NCI-H226 (cell line): ENCODE measurements at regions not wholly inside any gene's neighbourhood (a gene's known extent, or its start where the extent isn't known, plus 50 kb on each side); places are given as distances from the start of the nearest gene placed in this dataset.

Experiments used
- DNase-seq: peaks from one replicate; pipeline ENCODE4 v3.0.0-alpha.2; 2015

DNA sequence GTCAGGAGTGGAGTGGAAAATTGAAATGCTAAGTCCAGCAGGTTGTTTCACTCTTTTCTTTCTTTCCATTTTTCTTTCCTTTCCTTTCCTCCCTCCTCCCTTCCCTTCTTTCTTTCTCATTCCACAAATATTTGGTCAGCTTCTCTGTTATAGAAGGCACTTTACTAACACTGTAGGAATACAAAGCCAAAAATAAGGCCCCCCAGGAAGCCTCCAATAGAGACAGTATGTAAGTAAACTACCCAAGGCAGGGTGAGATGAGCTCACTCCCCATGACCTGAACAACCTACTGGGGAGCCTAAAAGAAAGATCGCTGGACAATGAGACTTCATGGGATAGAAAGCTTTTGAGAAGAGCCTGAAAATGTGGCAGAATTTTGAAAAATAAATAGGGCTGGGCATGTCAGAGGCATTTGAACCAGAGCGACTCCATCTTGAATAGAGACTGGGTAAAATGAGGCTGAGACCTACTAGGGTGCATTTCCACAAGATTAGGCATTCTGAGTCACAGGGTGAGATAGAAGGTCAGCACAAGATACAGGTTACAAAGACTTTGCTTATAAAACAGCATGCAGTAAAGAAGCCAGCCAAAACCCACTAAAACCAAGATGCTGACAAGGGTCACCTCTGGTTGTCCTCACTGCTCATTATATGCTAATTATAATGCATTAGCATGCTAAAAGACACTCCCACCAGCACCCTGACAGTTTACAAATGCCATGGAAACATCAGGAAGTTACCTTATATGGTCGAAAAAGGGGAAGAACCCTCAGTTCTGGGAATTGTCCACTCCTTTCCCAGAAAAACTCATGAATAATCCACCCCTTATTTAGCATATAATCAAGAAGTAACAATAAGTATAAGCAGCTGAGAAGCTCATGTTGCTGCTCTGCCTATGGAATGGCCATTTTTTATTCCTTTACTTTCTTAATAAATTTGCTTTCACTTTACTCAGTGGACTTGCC lies 158.9 kb upstream of the EGFLAM start:
- no peak for DNase-seq

DNA sequence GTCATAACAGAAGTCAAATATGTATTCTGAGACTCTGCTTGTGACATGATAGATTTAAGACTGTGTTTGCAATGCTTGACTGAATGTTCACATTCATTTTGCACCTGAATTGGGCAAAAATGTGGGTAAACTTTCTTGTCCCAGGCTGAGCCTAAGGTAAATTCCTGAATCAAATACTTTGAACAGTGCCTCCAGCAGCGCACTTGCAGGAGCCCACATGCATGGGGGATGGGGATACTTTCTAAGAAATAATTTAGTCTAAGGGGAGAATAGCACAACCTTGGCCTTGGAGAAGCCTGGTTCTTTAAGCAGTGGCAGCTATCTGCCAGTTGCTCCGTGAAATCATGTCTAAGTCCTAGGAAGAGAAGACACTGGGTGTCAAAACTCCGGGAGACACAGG lies 163.5 kb upstream of the EGFLAM start:
- DNase-seq, result no peak

DNA sequence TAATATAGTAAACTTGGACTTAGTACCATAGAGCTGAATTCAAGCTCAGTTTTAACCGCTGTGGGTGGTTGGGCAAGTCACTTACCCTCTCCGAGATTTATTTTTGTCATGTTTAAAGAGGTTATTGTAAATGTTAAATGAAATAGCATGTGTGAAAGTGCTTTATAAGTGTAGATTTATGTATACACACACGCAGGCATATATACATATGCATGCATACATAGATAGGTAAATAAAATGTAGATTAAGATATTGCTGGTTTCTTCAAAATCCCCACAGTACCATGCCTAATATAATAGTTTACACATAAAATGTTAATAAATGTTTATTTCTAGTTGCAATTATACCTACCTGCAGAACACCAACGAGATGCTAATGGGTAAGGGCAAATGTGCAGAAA lies 164.5 kb upstream of the EGFLAM start:
- DNase-seq, result no peak

DNA sequence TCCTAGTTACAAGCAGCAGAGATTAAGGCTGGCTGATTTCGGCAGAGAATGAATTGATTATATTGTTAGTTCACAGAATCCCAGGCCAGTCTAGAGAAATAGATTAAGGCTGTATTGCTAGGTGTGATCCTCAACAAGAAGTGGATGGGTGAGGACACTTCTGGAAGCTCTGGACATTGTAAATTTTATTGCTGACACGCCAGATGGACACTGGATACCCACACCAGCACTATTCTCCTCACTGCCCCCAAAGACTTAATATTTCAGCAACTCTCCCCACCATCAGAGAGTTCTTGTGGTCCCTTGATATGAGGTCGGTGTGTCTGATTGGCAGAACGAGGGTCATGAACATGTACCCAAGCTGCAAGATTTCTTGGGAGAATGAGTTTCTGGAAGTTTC lies 171.6 kb upstream of the EGFLAM start:
- no peak for DNase-seq

DNA sequence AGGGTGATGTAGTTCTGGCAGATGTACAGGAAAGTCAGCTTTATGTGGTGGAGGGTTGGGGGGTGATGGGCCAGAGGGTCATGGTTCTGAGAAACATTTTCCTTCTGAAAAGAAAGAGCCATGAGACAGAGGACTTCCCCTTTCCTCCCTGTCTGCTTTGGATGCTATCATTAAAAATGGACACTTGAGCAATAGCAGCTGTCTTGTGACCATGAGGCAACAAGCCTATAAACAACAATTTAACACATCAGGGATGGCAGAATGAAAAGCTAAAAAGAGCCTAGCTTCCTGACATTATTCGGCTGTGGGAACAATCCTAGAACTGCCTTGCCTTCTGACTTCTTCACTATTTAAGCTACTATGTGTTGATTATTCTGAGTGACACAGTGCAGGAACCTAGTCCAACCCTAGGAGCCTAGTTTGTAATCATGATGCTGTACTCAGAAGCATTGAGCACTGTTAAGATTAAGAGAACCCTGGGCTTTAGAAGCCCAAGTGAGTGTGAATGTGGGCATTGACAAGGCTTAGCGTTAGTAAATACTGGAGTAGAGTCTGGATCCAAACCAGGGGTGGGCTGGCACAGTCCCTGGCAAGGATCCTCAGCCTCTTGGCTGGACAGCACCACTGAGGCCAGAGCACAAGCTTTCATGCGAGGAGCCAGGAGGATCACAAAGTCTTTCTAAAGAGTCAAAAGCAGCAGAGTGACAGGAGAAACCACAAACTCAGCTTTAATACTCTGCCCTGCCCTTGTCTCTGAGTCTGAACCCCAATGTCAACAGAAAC lies 178.5 kb upstream of the EGFLAM start:
- DNase-seq, result no peak

DNA sequence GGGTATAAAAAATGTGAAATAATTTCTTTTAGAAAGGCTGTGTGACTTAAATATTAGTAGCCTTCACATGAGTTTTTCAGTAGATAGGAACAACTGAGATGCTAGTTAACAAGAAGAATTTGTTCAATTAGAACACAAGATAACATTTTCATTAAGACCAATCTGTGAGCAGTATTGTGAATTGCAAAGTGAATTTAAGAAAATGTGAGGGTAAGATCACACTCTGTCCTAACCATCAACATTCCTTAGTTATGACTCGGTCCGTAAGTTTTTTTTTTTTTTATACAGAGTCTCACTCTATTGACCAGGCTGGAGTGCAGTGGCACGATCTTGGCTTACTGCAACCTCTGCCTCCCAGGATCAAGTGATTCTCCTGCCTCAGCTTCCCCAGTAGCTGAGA lies 180.2 kb upstream of the EGFLAM start:
- DNase-seq, result peak; percentile 40

DNA sequence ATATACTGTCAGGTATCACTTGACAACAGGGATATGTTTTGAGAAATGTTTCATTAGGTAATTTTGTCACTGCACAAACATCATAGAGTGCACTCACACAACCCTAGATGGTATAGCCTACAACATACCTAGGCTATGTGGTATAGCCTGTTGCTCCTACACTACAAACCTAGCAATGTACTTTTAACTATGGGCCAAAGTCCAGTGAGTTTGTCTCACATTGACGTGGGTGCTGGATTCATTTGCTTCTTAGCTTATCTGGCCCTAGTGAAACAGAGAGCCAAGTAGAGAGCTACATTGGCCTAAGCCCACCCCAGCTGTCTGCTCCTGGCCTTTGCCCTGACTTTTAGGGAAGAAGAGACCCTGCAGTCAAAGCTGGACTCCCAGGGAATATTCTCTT lies 180.7 kb upstream of the EGFLAM start:
- DNase-seq, result no peak

DNA sequence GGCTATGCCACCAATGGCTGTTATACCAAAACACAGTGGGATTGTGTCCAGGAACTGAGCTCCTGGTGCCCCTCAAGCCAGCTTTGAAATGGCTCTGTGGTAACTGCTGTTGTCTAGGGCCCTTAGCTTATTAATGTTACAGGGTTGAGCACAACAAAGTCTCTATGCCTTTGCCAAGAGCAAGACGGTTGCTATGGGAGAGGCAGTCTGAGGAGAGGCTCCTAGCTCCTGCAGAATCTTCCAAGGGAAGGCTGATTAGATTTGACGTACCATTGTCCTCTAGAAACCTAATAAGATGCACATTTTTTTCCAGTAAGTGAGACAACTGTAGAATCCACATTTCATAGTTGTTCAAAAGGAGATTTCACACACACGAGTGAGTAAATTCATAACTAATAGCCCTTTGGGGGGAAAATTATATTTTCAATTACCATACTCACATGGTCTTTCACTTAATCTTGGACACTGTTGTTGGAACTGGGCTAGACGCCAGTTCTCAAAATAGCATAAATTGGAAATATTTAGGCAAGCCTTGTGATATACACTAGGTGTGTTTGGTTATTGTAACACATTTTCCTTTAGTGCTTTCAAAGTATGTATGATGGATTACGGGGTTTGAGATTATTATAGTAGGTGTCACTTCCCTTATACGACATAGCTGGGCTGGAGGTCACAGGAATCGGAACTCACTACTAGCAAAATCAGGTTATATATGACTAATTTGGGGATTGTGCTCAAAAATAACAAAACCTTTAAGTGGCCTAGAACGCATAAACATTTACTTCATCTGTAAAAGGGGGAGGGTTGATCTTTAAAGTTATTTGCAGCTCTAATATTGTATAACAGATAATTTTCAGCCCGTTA lies 186.3 kb upstream of the EGFLAM start:
- DNase-seq, result no peak

DNA sequence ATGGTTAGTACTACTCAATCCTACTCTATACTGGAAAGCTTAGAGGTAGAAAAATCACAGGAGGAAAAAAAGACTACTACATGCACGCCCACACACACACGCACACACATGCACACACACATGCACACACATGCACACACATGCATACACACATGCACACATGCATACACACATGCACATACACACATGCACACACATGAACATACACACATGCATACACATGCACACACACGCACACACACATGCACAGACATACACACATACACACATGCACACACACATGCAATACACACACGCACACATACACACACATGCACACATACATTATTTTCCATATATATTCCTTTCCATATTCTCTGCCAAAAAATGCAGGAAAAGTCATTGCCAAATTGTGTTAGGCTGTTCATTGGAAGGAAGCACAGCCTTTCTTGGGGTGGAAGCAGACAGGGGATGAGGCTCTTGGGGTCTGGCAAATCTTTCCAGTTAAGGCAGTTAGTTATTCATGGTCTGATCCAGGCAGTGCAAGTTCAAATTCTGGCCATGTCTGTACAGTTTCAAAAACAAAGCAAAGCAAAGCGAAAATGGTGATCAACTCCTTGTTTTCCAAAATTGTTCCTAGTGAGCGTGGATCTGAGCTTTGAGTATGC lies 187.9 kb upstream of the EGFLAM start:
- DNase-seq, result no peak

DNA sequence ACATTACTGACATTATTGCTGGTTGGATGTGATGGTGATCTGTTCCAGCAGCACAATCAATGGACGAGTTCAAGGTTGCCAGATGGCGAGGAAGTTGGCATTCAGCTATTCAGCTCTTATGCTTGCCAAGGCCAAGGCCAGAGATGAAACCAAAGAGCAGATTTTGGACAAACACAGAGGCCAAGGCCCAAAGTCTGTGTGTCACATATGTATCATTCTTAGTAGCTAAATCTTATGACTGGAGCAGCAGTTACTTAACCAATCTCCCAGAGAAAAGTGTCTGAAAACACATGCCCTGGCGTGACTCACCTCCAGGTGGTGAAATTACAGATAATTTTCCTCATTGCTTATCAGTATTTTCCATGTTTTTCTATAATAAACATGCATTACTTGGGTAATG lies 189.0 kb upstream of the EGFLAM start:
- DNase-seq, result peak; percentile 41

DNA sequence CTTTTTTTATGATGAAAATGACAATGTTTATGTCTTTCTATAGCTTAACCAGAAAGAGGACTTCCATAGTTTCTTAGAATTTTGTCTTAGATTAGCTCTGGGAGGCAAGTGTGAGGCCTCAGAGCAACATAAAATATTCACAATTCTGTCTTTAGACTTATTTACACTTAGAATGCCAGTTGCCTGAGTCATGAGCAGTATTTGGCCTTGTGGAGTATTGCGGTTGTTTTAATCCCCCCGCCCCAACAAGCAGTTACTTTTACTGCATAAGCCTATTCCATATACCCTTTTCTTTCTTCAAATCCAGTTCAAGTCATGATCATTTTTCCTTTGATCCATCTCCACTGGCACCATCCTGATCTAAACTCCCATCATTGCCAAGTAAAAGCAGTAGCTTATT lies 198.0 kb upstream of the EGFLAM start:
- peak; percentile 14 for DNase-seq

DNA sequence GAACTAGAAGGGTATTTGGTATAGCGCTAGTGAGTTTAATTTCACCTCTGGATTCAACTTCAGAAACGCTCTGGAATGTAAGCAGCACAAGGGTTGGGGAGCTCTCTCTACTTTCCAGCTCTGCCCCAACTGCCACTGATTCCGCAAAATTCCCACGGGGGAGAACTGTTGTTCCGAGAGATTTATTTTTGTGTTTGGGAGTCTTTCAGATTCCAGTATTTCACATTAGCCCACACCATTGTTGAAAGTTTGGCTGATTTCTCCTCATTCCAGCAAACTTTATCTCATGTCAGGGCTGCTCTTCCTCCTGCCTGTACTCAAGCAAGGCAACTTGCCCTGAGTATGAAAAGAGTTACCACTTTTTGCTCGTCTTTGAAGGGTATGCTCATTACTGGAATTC lies 198.5 kb upstream of the EGFLAM start:
- DNase-seq, result no peak

DNA sequence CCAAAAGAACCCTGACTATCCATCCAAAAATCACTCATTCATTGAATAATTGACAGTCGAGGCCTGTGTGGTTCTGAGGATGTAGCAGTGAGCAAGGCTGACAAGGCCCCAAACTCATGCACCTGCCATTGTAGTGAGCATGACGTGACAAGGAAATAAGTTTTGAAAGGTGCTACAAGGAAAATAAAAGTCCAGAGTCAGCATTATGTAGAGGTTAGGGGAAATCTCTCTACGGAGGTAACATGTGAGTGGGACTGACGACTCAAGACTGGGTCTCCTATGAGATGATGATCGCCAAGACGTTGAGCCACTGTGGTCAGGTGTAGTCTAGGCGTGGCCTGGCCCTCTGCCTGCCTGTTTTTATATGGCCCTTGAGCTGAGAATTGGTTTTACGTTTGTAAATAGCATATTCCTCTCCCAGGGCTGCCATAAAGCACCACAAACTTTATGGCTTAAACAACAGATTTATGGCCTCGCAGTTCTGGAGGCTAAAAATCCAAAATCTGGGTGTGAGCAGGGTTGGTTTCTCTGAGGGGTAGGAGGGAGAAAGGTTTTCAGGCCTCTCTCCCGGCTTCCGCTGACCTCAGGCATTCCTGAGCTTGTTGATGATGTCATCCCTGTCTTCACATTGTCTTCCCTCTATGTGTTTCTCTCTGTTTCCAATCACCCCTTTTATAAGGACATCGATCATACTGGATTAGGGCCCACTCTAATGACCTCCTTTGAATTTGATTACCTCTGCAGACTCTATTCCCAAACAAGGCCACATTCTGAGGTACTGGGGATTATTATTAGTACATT lies 206.4 kb upstream of the EGFLAM start:
- DNase-seq, result no peak

DNA sequence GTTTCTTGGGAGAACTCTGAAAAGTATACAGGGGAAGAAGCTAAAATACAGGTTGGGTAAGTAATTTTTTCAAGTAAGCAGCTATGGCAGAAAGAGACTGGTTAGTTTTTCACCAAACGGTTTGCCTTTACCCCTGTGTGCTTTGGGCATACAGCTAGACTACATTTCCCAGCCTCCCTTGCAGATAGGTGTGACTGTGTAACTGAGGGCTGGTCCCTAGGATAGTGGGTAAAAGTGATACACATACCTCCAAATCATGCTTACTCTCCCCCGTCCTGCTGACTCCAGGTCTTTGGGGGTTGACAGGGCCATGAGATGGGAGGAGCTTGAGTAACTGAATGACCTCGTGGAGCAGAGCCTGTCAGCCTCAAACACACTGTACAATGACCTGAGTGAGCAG lies 208.6 kb upstream of the GDNF start:
- DNase-seq, result no peak

DNA sequence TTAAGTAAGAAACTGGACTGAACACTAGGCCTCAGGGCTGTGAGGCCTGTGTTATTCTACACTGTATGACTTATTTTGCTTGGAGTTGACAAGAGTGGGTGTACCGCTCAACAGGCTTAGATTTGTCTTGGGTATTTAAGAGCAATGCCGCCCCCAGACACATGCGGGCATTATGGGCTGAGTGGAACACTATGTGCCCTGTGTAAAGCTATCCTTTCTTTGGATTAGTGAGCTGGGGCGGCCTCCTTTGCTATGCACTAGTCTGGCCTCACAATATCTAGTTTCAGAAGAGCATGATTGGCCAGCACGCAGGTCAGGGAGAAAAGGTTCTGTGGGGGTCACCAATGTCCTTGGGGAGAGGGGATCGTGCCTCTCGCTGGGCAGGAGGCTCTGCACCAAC lies 206.3 kb upstream of the GDNF start:
- no peak for DNase-seq

DNA sequence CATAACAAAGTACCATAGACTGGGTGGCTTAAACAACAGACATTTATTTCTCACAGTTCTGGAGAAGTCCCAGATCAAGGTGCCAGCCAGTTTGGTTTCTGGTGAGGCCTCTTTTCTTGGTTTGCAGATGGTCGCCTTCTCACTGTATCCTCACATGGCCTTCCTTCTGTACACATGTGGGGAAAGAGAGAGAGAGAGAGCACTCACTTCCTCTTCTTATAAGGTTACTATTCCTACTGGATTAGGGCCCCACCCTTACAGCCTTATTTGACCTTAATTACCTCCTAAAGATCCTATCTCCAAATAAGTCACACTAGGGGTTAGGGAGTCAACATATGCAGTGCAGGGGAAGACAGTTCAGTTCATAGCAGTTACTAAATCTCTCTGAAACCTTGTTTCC lies 205.6 kb upstream of the GDNF start:
- DNase-seq, result no peak

DNA sequence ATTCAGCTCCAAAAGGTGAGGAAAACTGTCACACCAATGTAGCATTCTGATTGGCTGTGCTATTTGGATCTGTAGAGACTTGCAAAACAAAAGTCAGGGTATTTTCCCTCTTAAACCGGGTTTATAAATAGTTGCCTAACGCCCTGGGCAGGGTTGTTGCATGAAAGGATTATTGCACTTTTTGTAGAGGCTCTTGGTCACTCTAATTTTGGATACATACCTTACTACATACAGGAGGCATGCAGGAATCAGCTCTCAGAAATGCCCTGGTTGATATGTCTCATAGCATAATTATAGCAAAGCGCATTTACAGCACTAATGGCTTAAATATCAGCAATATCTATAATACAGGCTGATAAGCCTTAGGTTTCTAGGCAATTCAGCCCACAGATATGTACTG lies 200.0 kb upstream of the GDNF start:
- DNase-seq, result no peak

DNA sequence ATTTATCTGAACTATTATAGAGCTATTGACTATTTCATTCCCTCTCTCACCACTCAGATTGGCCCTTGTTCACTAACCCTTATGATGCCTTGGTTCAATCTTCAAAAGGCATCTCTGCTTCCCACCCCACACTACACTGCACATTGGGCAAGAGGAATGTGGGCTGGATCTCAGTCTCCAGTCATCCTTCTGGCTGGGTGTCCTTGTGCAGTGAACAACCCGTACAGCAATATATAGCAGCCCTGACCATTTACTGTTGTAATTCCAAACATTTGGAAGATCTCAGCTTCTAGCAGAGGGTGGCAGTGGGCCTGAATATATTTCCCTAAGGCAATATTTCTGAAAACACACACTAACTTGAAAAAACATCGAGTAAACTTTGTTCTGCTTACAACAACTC lies 199.2 kb upstream of the GDNF start:
- DNase-seq, result no peak

DNA sequence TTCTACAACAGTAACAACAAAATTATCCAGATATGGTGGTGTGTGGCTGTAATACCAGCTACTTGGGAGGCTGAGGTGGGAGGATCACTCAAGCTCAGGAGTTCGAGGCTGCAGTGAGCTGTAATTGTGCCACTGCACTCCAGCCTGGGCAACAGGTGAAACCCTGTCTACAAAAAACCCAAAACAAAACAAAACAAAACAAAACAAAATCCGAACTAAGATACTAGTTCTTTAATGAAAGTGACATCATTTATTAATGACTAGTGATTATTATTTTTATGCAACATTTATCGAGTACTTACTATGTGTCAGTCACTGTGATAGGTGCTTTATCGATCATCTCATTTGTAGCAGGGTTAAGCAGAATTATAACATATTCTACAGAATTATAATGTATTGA lies 196.9 kb upstream of the GDNF start:
- no peak for DNase-seq

DNA sequence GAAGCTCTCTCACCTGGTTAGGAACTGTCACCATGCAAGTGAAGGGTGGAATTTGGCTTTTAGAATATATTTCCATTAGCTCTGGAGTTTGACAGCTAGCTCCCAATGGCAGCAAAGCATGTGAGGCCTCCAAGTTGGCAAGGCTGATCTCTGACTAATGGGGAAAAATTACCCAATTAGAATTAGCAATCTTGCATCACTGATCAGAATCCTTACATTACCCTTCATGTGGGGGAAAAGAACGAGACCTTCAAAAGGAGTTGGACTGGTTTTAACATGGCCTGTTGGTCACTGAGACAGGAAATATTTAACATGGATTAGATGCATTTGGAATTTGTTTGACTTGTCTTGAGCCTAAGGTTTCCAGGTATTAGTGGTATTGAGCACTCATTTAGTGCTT lies 192.3 kb upstream of the GDNF start:
- no peak for DNase-seq

DNA sequence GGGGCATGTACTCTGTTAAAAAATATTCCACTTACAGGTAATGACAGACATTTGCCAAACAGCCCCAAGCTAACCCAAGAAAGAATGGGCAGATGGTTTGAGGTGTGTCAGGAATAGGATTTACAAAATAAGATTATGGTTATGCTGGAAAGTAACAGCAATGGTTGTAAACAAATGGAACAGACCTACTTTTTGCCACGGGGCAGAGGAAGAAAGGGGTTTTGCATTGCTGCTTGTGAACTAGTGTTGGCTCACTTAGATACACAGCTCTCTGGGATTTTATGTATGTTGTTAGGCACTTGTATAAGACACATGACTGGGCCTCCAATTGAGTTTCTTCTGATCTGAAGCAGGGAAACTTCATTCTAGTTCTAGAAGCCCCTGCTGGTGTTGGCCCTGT lies 191.5 kb upstream of the GDNF start:
- no peak for DNase-seq
